Heart left ventricle (tissue), 16 donors: ENCODE measurements at regions not wholly inside any gene's neighbourhood (a gene's known extent, or its start where the extent isn't known, plus 50 kb on each side); places are given as distances from the start of the nearest gene placed in this dataset.

ENCODE experiments used
- ATAC-seq, 4 donors: fragments of 200-7000 bp; cut with Tn5 transposase; one replicate each; pipeline ENCODE4 v1.9.1; 2020 to 2022; ENCODE audit warnings: moderate library complexity in 4 of 4, mild to moderate bottlenecking in 3 of 4, moderate number of reproducible peaks in 1 of 4
- DNase-seq, 5 donors: peaks; one replicate each; pipeline ENCODE4 v3.0.0-alpha.2; 2020
- H3K27ac ChIP-seq, 12 donors: fragments of 200-600 bp; sonication (generic) in 4 of 12; one replicate each; pipeline versions ENCODE4 v1.5.0 to v1.8.0; 2016 to 2022; ENCODE audit warnings: mild to moderate bottlenecking in 2 of 12
- H3K27me3 ChIP-seq, 9 donors: fragments of 200-600 bp; sonication (generic) in 2 of 9; one replicate each; pipeline versions ENCODE4 v1.5.1 to v1.8.0; 2016 to 2022; ENCODE audit warnings: mild to moderate bottlenecking in 3 of 9
- H3K36me3 ChIP-seq, 9 donors: fragments of 200-600 bp; sonication (generic) in 2 of 9; one replicate each; pipeline versions ENCODE4 v1.5.0 to v1.8.0; 2018 to 2022; ENCODE audit warnings: mild to moderate bottlenecking in 2 of 9
- H3K4me1 ChIP-seq, 12 donors: fragments of 200-600 bp; sonication (generic) in 4 of 12; one replicate each; pipeline versions ENCODE4 v1.5.0 to v1.8.0; 2016 to 2022; ENCODE audit warnings: mild to moderate bottlenecking in 3 of 12
- H3K4me3 ChIP-seq, 12 donors: fragments of 200-600 bp; sonication (generic) in 4 of 12; one replicate each; pipeline versions ENCODE4 v1.5.0 to v1.8.0; 2017 to 2022; ENCODE audit warnings: mild to moderate bottlenecking in 9 of 12, moderate library complexity in 4 of 12
- H3K9me3 ChIP-seq, 12 donors: fragments of 200-600 bp; sonication (generic) in 4 of 12; one replicate each; pipeline versions ENCODE4 v1.5.0 to v1.8.0; 2016 to 2022; ENCODE audit warnings: mild to moderate bottlenecking in 1 of 12
- CTCF ChIP-seq, 12 donors: fragments of 200-600 bp; sonication (generic) in 4 of 12; IDR thresholded peaks; one replicate each; pipeline versions ENCODE4 v1.5.0 to v1.8.0; 2018 to 2022; ENCODE audit warnings: antibody characterized with exemption in 12 of 12, mild to moderate bottlenecking in 5 of 12
- POLR2A ChIP-seq, 2 donors: fragments of 450-650 bp; IDR thresholded peaks; one replicate each; pipeline ENCODE4 v1.6.1; 2017; ENCODE audit warnings: antibody characterized with exemption in 2 of 2, mild to moderate bottlenecking in 2 of 2, moderate library complexity in 2 of 2
- WGBS, 4 donors: extraction: QIAGEN DNeasy Blood & Tissue Kit in 2 of 4; methylation state at CpG; one replicate each; pipeline versions ENCODE4 v1.1.5 to v1.1.7; 2013 to 2018; 5-methylcytosine and 5-hydroxymethylcytosine counted together
- intact Hi-C, 10 donors: fragments of 100-400 bp; cut with DNase I; formaldehyde crosslinking; loops; one replicate each; pipeline versions ENCODE4 v1.11.1 to v1.14.2; 2022
- donor health status: ischemic (EF 13 %, LVEDD 7.1; RV severe dilation, severe dysfunction).
- donor health status: healthy with polysubstance abuse.
- donor health status: DM: no; HTN: yes; CAD: no.
- donor health status: DM: no; HTN: no; CAD: no.
- donor health status: ischemic (EF 25% LVEDD 6.9; RV normal size, moderate dysfunction).
- donor health status: ischemic (EF 25% LVEDD 5.7; RV mildly dilated, moderate dysfunction).
- donor health status: healthy.
- donor health status: DM: yes; HTN: yes; CAD: no.
- donor health status: ischemic (EF 35%, LVEDD 5.7; RV mildly dilated, moderate dysfunction).
- donor health status: nonischemic (EF 11% LVEDD 7.7; RV severe dilation, severe dysfunction).
- donor health status: DM: yes; HTN: yes; CAD: no.
- donor health status: PGD.
- donor health status: ischemic (EF 29% LVEDD 5.4; RV normal size, mild dysfunction).
- donor health status: nonischemic (EF 23%, LVEDD 6.1; RV moderate dilation, normal function).

GRCh38 chr6:167588181-167588919 lies 238.4 kb upstream of the AFDN start:
- WGBS, 4 donors = 72 to 85% (median 78%) methylated on average over 15 to 20 of the region's 20 CpGs
- H3K27me3 ChIP-seq = no peaks in the 10 kb centered on the region
- H3K9me3 ChIP-seq = peaks cover 0 to 28% (median 7%) of the 10 kb centered on the region in 12 donors
- no peak overlapping the region for H3K27ac ChIP-seq
- TF ChIP-seq CTCF (IDR thresholded peaks at IDR 0.05) (no peak), POLR2A (IDR thresholded peaks at IDR 0.05) (no peak)
- DNase-seq (no peak), ATAC-seq (peak in 2 of 4 donors; percentile 29 to 36)
- intact Hi-C loops = no loop called here
- H3K36me3 ChIP-seq = no peaks in the 10 kb centered on the region
- peaks cover 0 to 9% (median 2%) of the 10 kb centered on the region in 12 donors for H3K4me1 ChIP-seq
- no peak overlapping the region for H3K4me3 ChIP-seq

GRCh38 chr6:167588920-167589614 lies 237.6 kb upstream of the AFDN start:
- Histone ChIP-seq H3K9me3 (peaks cover 0 to 21% (median 2%) of the 10 kb centered on the region in 12 donors), H3K36me3 (no peaks in the 10 kb centered on the region), H3K27me3 (no peaks in the 10 kb centered on the region), H3K27ac (no peak overlapping the region), H3K4me1 (peaks cover 0 to 9% (median 2%) of the 10 kb centered on the region in 12 donors), H3K4me3 (no peak overlapping the region)
- intact Hi-C loops = no loop called here
- 91 to 97% (median 93%) methylated on average over 9 to 18 of the region's 18 CpGs for WGBS, 4 donors
- DNase-seq = no peak
- TF ChIP-seq CTCF (IDR thresholded peaks at IDR 0.05) (no peak), POLR2A (IDR thresholded peaks at IDR 0.05) (no peak)
- peak in 3 of 4 donors; percentile 15 to 24 (median 16) for ATAC-seq

- Histone ChIP-seq H3K4me3 (no peak overlapping the region), H3K36me3 (no peaks in the 10 kb centered on the region), H3K27ac (no peak overlapping the region), H3K27me3 (no peaks in the 10 kb centered on the region), H3K4me1 (peaks cover 0 to 9% (median 2%) of the 10 kb centered on the region in 12 donors), H3K9me3 (peaks cover 0 to 18% (median 2%) of the 10 kb centered on the region in 12 donors)
- WGBS, 4 donors = 39 to 67% (median 54%) methylated on average over 10 of the region's 10 CpGs
- ATAC-seq = peak in 3 of 4 donors; percentile 33 to 67 (median 58)
- intact Hi-C loops = no loop called here
- DNase-seq = no peak
- TF ChIP-seq CTCF (IDR thresholded peaks at IDR 0.05) (no peak), POLR2A (IDR thresholded peaks at IDR 0.05) (no peak)
These were observed 237.1 kb upstream of the AFDN start for GRCh38 chr6:167589615-167589940.

GRCh38 chr6:167590193-167590592 lies 236.5 kb upstream of the AFDN start:
- Histone ChIP-seq H3K4me1 (peaks cover 0 to 9% (median 2%) of the 10 kb centered on the region in 12 donors), H3K9me3 (peaks cover 0 to 14% (median 2%) of the 10 kb centered on the region in 12 donors), H3K4me3 (no peak overlapping the region), H3K36me3 (no peaks in the 10 kb centered on the region), H3K27ac (no peak overlapping the region), H3K27me3 (no peaks in the 10 kb centered on the region)
- DNase-seq (no peak), ATAC-seq (no peak)
- TF ChIP-seq CTCF (IDR thresholded peaks at IDR 0.05) (no peak), POLR2A (IDR thresholded peaks at IDR 0.05) (no peak)
- intact Hi-C loops = no loop called here
- WGBS, 4 donors = 89 to 97% (median 93%) methylated on average over 3 of the region's 3 CpGs
